ENCODE measurements at regions not wholly inside any gene's neighbourhood (a gene's known extent, or its start where the extent isn't known, plus 50 kb on each side); places are given as distances from the start of the nearest gene placed in this dataset.

DNA sequence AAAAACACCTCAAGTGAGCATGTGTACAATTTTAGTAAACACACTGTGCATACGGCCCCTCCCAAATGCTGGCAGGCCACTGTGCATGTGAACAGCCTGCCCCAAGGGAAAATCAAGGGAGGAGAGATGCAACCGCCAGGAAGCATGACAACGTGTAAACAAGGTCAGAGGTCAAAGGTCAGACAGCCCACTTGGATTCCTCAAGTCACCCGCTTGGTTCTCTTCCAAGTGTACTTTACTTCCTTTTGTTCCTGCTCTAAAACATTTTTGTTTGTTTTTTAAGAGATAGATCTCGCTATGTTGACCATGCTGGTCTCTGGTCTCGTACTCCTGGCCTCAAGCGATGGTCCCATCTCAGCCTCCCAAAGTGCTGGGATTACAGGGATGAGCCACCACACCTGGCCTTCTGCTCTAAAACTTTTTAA, 126.7 kb upstream of the SHB start:
- no peaks in the 10 kb centered on the region for H3K36me3 Mint-ChIP-seq (ENCODE audit: low read depth)
- ATAC-seq (no peak), DNase-seq (no peak)
- no peak overlapping the region for H3K4me3 Mint-ChIP-seq
- H3K27me3 Mint-ChIP-seq, result no peaks in the 10 kb centered on the region
- ChIA-PET POLR2A (no interaction called here), CTCF (no interaction called here)
- H3K9me3 Mint-ChIP-seq (ENCODE audit: low read depth), result no peaks in the 10 kb centered on the region
- H3K4me1 Mint-ChIP-seq, result no peaks in the 10 kb centered on the region
- intact Hi-C loops (cut with DNase I, micrococcal nuclease), result no loop called here
- no peak overlapping the region for H3K27ac Mint-ChIP-seq

DNA sequence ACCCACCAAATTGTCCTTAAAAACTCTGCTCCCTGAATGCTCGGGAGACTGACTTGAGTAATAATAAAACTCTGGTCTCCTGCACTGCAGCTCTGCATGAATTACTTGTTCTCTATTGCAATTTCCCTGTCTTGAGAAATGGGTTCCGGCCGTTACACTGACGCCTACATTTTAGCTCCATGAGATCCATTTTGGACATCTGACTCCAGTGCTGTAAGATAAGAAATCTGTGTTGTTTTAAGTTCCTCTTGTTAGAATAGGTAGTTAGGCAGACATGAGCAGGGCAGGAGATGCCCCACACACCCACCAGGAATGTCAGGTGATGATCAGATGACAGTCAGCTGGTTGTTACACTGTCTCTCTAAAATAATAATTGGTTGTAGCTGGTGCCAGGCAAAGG, 125.8 kb upstream of the SHB start:
- Mint-ChIP-seq H3K4me3 (no peak overlapping the region), H3K4me1 (no peaks in the 10 kb centered on the region), H3K27me3 (no peaks in the 10 kb centered on the region), H3K27ac (no peak overlapping the region), H3K36me3 (ENCODE audit: low read depth) (no peaks in the 10 kb centered on the region), H3K9me3 (ENCODE audit: low read depth) (no peaks in the 10 kb centered on the region)
- DNase-seq (no peak), ATAC-seq (no peak)
- ChIA-PET CTCF (interaction anchor here (0.5 kb wide), 1 partner anchor 38 kb away, joined by 7 read pairs; no protein-coding TSS in a partner anchor), POLR2A (no interaction called here)
- intact Hi-C loops (cut with DNase I, micrococcal nuclease), result no loop called here

- ChIA-PET POLR2A (no interaction called here), CTCF (no interaction called here)
- no peak for DNase-seq
- intact Hi-C loops (cut with DNase I, micrococcal nuclease), result no loop called here
- Mint-ChIP-seq H3K27me3 (no peaks in the 10 kb centered on the region), H3K4me1 (no peaks in the 10 kb centered on the region), H3K27ac (no peak overlapping the region), H3K4me3 (no peak overlapping the region), H3K36me3 (ENCODE audit: low read depth) (no peaks in the 10 kb centered on the region), H3K9me3 (ENCODE audit: low read depth) (peaks cover 2% of the 10 kb centered on the region)
- no peak for ATAC-seq
These were observed 123.8 kb upstream of the SHB start for GRCh38 chr9:38192731-38193265.

GRCh38 chr9:38186404-38187115, 117.5 kb upstream of the SHB start:
- ATAC-seq, result no peak
- Mint-ChIP-seq H3K27ac (no peak overlapping the region), H3K9me3 (ENCODE audit: low read depth) (peaks cover 2% of the 10 kb centered on the region), H3K27me3 (no peaks in the 10 kb centered on the region), H3K36me3 (ENCODE audit: low read depth) (no peaks in the 10 kb centered on the region), H3K4me1 (no peaks in the 10 kb centered on the region), H3K4me3 (no peak overlapping the region)
- intact Hi-C loops (cut with DNase I, micrococcal nuclease), result loop anchor here in 1 of 2 experiments (2.0 kb wide), 1 partner anchor 14 kb away; no protein-coding TSS in a partner anchor
- DNase-seq, result no peak
- POLR2A ChIA-PET, result no interaction called here
- CTCF ChIA-PET, result interaction anchor here (0.8 to 1.2 kb wide), 3 partner anchors 21 to 273 kb away, joined by 3 to 4 read pairs (median 4); no protein-coding TSS in a partner anchor

- peaks cover 2% of the 10 kb centered on the region for H3K9me3 Mint-ChIP-seq (ENCODE audit: low read depth)
- ATAC-seq, result no peak
- POLR2A ChIA-PET, result no interaction called here
These were observed 116.8 kb upstream of the SHB start for GRCh38 chr9:38185647-38186403.

DNA sequence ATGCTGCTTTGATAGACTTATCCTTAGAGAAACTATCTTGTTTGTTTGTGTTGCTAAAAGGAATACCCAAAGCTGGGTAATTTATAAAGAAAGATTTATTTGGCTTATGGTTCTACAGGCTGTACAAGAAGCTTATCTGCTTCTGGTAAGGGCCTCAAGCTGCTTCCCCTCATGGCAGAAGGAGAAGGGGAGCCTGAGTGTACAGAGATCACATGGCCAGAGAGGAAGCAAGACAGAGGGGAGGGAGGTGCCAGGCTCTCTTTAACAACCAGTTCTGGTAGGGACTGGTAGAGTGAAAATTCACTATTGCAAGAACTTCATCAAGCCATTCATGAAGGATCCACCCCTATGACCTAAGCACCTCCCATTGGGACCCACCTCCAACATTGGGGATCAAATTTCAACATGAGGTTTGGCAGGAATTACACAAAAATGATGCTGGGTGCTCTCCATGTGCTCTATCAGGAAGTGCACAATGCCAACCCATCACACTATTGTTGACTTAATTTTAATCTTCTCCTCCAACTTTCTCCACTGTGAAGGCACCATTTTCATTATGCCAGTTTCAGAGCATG, 115.1 kb upstream of the SHB start:
- intact Hi-C loops (cut with DNase I, micrococcal nuclease), result no loop called here
- DNase-seq (no peak), ATAC-seq (no peak)
- Mint-ChIP-seq H3K4me3 (no peak overlapping the region), H3K9me3 (ENCODE audit: low read depth) (peaks cover 2% of the 10 kb centered on the region), H3K36me3 (ENCODE audit: low read depth) (no peaks in the 10 kb centered on the region), H3K4me1 (no peaks in the 10 kb centered on the region), H3K27me3 (no peaks in the 10 kb centered on the region), H3K27ac (no peak overlapping the region)
- ChIA-PET CTCF (no interaction called here), POLR2A (no interaction called here)

More at GRCh38 chr9:38185647-38186403, 116.8 kb upstream of the SHB start:
- intact Hi-C loops (cut with DNase I, micrococcal nuclease), result loop anchor here in 1 of 2 experiments (2.0 kb wide), 1 partner anchor 13 kb away; no protein-coding TSS in a partner anchor
- CTCF ChIA-PET, result interaction anchor here (0.8 to 1.2 kb wide), 3 partner anchors 20 to 272 kb away, joined by 3 to 4 read pairs (median 4); no protein-coding TSS in a partner anchor
- Mint-ChIP-seq H3K27me3 (no peaks in the 10 kb centered on the region), H3K4me1 (no peaks in the 10 kb centered on the region), H3K4me3 (no peak overlapping the region), H3K36me3 (ENCODE audit: low read depth) (no peaks in the 10 kb centered on the region), H3K27ac (no peak overlapping the region)
- no peak for DNase-seq

GRCh38 chr9:38182321-38182720, 113.3 kb upstream of the SHB start:
- Mint-ChIP-seq H3K27me3 (no peaks in the 10 kb centered on the region), H3K9me3 (ENCODE audit: low read depth) (no peaks in the 10 kb centered on the region), H3K4me3 (no peak overlapping the region), H3K4me1 (peaks cover 10% of the 10 kb centered on the region), H3K36me3 (ENCODE audit: low read depth) (no peaks in the 10 kb centered on the region), H3K27ac (no peak overlapping the region)
- ChIA-PET POLR2A (no interaction called here), CTCF (interaction anchor here (0.7 kb wide), 1 partner anchor 24 kb away, joined by 3 read pairs; no protein-coding TSS in a partner anchor)
- ATAC-seq (no peak), DNase-seq (no peak)
- intact Hi-C loops (cut with DNase I, micrococcal nuclease), result no loop called here

DNA sequence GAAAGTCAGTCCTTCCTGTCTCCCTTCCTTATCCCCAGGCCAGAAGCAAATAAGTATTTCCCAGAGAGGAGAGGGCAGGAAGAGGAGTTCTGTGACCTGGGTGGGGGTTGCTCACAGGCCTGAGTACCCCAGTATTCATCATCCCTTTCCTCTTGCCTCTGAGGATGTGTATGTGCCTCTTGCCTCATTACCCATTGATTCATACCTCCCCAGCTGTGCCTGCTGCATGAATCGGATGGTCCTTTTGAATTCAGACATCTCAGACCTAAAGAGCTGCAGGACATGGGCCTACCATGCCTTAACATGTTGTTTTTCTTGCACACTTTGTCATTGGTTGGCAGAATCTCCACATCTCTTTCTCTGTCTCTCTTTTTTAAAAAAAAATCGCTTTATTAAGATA, 112.8 kb upstream of the SHB start:
- ChIA-PET POLR2A (no interaction called here), CTCF (interaction anchor here (0.7 kb wide), 1 partner anchor 24 kb away, joined by 3 read pairs; no protein-coding TSS in a partner anchor)
- no peak overlapping the region for H3K4me3 Mint-ChIP-seq
- no peaks in the 10 kb centered on the region for H3K36me3 Mint-ChIP-seq (ENCODE audit: low read depth)
- intact Hi-C loops (cut with DNase I, micrococcal nuclease), result no loop called here
- H3K9me3 Mint-ChIP-seq (ENCODE audit: low read depth), result no peaks in the 10 kb centered on the region
- ATAC-seq (no peak), DNase-seq (no peak)
- H3K27me3 Mint-ChIP-seq, result no peaks in the 10 kb centered on the region
- H3K4me1 Mint-ChIP-seq, result peaks cover 10% of the 10 kb centered on the region
- no peak overlapping the region for H3K27ac Mint-ChIP-seq

GRCh38 chr9:38181232-38181631, 112.2 kb upstream of the SHB start:
- Mint-ChIP-seq H3K4me3 (no peak overlapping the region), H3K4me1 (peaks cover 10% of the 10 kb centered on the region), H3K36me3 (ENCODE audit: low read depth) (no peaks in the 10 kb centered on the region), H3K27me3 (no peaks in the 10 kb centered on the region), H3K9me3 (ENCODE audit: low read depth) (no peaks in the 10 kb centered on the region), H3K27ac (no peak overlapping the region)
- POLR2A ChIA-PET, result no interaction called here
- intact Hi-C loops (cut with DNase I, micrococcal nuclease), result no loop called here
- DNase-seq (no peak), ATAC-seq (no peak)
- CTCF ChIA-PET, result no interaction called here

DNA sequence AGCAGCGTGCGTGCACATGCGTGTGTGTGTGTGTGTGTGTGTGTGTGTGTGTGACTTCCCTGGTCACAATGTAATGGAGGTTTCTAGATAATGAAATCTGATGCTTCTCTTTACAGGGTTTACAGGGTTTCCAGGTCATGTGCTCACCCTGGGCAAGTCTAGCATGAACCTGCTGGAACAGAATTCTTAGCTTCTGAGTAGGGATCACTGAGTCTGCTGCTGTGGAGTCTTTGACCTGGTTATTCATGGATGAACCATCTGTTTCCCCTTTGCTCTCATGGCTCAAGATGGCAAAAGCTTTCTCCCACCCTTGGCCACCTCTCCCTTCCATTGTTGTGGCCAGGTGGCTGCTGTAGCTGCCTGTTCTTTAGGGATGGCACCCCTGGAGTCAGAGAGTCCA, 111.6 kb upstream of the SHB start:
- Mint-ChIP-seq H3K27ac (no peak overlapping the region), H3K36me3 (ENCODE audit: low read depth) (no peaks in the 10 kb centered on the region), H3K27me3 (no peaks in the 10 kb centered on the region), H3K4me3 (no peak overlapping the region), H3K4me1 (peaks cover 10% of the 10 kb centered on the region), H3K9me3 (ENCODE audit: low read depth) (no peaks in the 10 kb centered on the region)
- ATAC-seq (no peak), DNase-seq (no peak)
- intact Hi-C loops (cut with DNase I, micrococcal nuclease), result no loop called here
- ChIA-PET POLR2A (no interaction called here), CTCF (interaction anchor here (1.1 kb wide), 1 partner anchor 21 kb away, joined by 4 read pairs; no protein-coding TSS in a partner anchor)

DNA sequence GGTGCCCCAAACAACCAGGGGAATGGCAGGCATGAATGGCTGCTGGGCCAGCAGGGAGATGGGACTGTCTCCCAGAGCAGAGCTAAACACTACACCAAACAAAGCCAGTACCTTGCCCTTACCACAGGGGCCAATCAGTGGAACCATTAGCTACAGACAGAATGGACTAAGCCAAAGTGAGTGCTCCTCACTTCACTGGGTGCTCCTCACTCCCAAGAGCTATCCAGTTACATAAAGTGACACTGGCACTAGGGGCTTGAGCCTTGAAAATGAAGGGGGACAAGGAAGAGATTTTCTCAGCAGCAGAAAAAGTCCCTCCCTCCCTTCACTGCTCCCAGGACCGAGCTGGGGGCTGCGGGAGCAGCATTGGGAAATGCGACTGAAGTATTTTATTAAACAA, 110.9 kb upstream of the SHB start:
- no peaks in the 10 kb centered on the region for H3K9me3 Mint-ChIP-seq (ENCODE audit: low read depth)
- no peaks in the 10 kb centered on the region for H3K27me3 Mint-ChIP-seq
- ChIA-PET POLR2A (no interaction called here), CTCF (interaction anchor here (1.1 kb wide), 1 partner anchor 20 kb away, joined by 4 read pairs; no protein-coding TSS in a partner anchor)
- DNase-seq (no peak), ATAC-seq (no peak)
- peaks cover 10% of the 10 kb centered on the region for H3K4me1 Mint-ChIP-seq
- intact Hi-C loops (cut with DNase I, micrococcal nuclease), result no loop called here
- no peak overlapping the region for H3K27ac Mint-ChIP-seq
- no peak overlapping the region for H3K4me3 Mint-ChIP-seq
- H3K36me3 Mint-ChIP-seq (ENCODE audit: low read depth), result no peaks in the 10 kb centered on the region

Measured in activated CD4-positive, alpha-beta T cell treated with anti-CD3 and anti-CD28 coated beads for 36 hours (primary cell).